Glutamatergic neuron (in vitro differentiated cells): ENCODE measurements at regions not wholly inside any gene's neighbourhood (a gene's known extent, or its start where the extent isn't known, plus 50 kb on each side); places are given as distances from the start of the nearest gene placed in this dataset.

Experiments used
- DNase-seq: peaks from one replicate; pipeline ENCODE4 v3.0.0; 2022
- H3K27ac Mint-ChIP-seq: one replicate; pipeline ENCODE4 v1.8.0; 2020; ENCODE audit warnings: mild to moderate bottlenecking, mixed read lengths, inconsistent platforms; ENCODE audit not compliant: unreplicated experiment
- H3K27me3 Mint-ChIP-seq: one replicate; pipeline ENCODE4 v1.8.0; 2020; ENCODE audit warnings: mild to moderate bottlenecking, moderate library complexity, mixed read lengths, inconsistent platforms; ENCODE audit not compliant: unreplicated experiment
- H3K36me3 Mint-ChIP-seq: one replicate; pipeline ENCODE4 v1.8.0; 2020; ENCODE audit warnings: mild to moderate bottlenecking, mixed read lengths, inconsistent platforms; ENCODE audit not compliant: unreplicated experiment
- H3K4me1 Mint-ChIP-seq: one replicate; pipeline ENCODE4 v1.8.0; 2020; ENCODE audit warnings: mild to moderate bottlenecking, low read depth, mixed read lengths, inconsistent platforms; ENCODE audit not compliant: unreplicated experiment
- H3K4me3 Mint-ChIP-seq: one replicate; pipeline ENCODE4 v1.8.0; 2020; ENCODE audit warnings: mild to moderate bottlenecking, mixed read lengths, inconsistent platforms; ENCODE audit not compliant: unreplicated experiment
- H3K9me3 Mint-ChIP-seq: one replicate; pipeline ENCODE4 v1.8.0; 2020; ENCODE audit warnings: mild to moderate bottlenecking, moderate library complexity, mixed read lengths, inconsistent platforms; ENCODE audit not compliant: unreplicated experiment
- CTCF ChIP-seq: fragments of 200-600 bp; sonication (generic); IDR thresholded peaks from one replicate; pipeline ENCODE4 v1.5.0; 2021; ENCODE audit not compliant: partially characterized antibody, unreplicated experiment

- no peak overlapping the region for H3K4me3 Mint-ChIP-seq
- H3K36me3 Mint-ChIP-seq = no peaks in the 10 kb centered on the region
- no peaks in the 10 kb centered on the region for H3K27me3 Mint-ChIP-seq
- H3K4me1 Mint-ChIP-seq = peaks cover 2% of the 10 kb centered on the region
- peak; percentile 9 for DNase-seq
- no peaks in the 10 kb centered on the region for H3K9me3 Mint-ChIP-seq
- no peak overlapping the region for H3K27ac Mint-ChIP-seq
- TF ChIP-seq CTCF = no peak
These were observed 426.2 kb downstream of the ANXA1 start for GRCh38 chr9:73577848-73578247.

GRCh38 chr9:73579823-73580222 lies 428.2 kb downstream of the ANXA1 start:
- Mint-ChIP-seq H3K9me3 (no peaks in the 10 kb centered on the region), H3K4me3 (no peak overlapping the region), H3K36me3 (no peaks in the 10 kb centered on the region), H3K27me3 (no peaks in the 10 kb centered on the region), H3K27ac (no peak overlapping the region), H3K4me1 (no peaks in the 10 kb centered on the region)
- no peak for TF ChIP-seq CTCF
- no peak for DNase-seq

- Mint-ChIP-seq H3K27ac (no peak overlapping the region), H3K4me3 (no peak overlapping the region), H3K9me3 (no peaks in the 10 kb centered on the region), H3K27me3 (no peaks in the 10 kb centered on the region), H3K36me3 (no peaks in the 10 kb centered on the region), H3K4me1 (no peaks in the 10 kb centered on the region)
- no peak for DNase-seq
- no peak for TF ChIP-seq CTCF
These were observed 431.9 kb downstream of the ANXA1 start for GRCh38 chr9:73583576-73583975.

- Mint-ChIP-seq H3K4me3 (no peak overlapping the region), H3K9me3 (no peaks in the 10 kb centered on the region), H3K4me1 (peaks cover 3% of the 10 kb centered on the region), H3K27ac (no peak overlapping the region), H3K27me3 (no peaks in the 10 kb centered on the region), H3K36me3 (no peaks in the 10 kb centered on the region)
- no peak for TF ChIP-seq CTCF
- no peak for DNase-seq
These were observed 443.4 kb downstream of the ANXA1 start for GRCh38 chr9:73595036-73595545.

- H3K27me3 Mint-ChIP-seq = no peaks in the 10 kb centered on the region
- H3K9me3 Mint-ChIP-seq = no peaks in the 10 kb centered on the region
- H3K4me3 Mint-ChIP-seq = no peak overlapping the region
- DNase-seq = no peak
- peaks cover 3% of the 10 kb centered on the region for H3K4me1 Mint-ChIP-seq
- no peak for TF ChIP-seq CTCF
- H3K36me3 Mint-ChIP-seq = no peaks in the 10 kb centered on the region
- no peak overlapping the region for H3K27ac Mint-ChIP-seq
These were observed 444.7 kb downstream of the ANXA1 start for GRCh38 chr9:73596321-73596720.
